WERI-Rb-1 (cell line): ENCODE measurements at regions not wholly inside any gene's neighbourhood (a gene's known extent, or its start where the extent isn't known, plus 50 kb on each side); places are given as distances from the start of the nearest gene placed in this dataset.

Source experiments
- DNase-seq: peaks from one replicate; pipeline ENCODE4 v3.0.0-alpha.2; 2020
- H3K27ac ChIP-seq: fragments of 250-450 bp; sonication (Bioruptor Pico); 2 replicates; pipeline ENCODE4 v1.5.1; 2020; ENCODE audit warnings: mild to moderate bottlenecking, moderate library complexity
- H3K27me3 ChIP-seq: fragments of 250-450 bp; sonication (Bioruptor Pico); 2 replicates; pipeline ENCODE4 v1.5.1; 2021; ENCODE audit warnings: mild to moderate bottlenecking, low read depth, moderate library complexity; ENCODE audit not compliant: insufficient read depth, severe bottlenecking
- H3K36me3 ChIP-seq: fragments of 250-450 bp; sonication (Bioruptor Pico); 2 replicates; pipeline ENCODE4 v1.5.1; 2020; ENCODE audit warnings: mild to moderate bottlenecking, moderate library complexity
- H3K4me3 ChIP-seq: 2 replicates; pipeline ENCODE4 v1.5.1; 2011; ENCODE audit warnings: low read depth, mild to moderate bottlenecking, control low read depth, low read length
- H3K9me3 ChIP-seq: fragments of 250-450 bp; sonication (Bioruptor Pico); 2 replicates; pipeline ENCODE4 v1.5.1; 2021; ENCODE audit warnings: mild to moderate bottlenecking, moderate library complexity; ENCODE audit not compliant: severe bottlenecking
- TF ChIP-seq, protein P1 (sequence below): IDR thresholded peaks from 2 replicates; pipeline ENCODE4 v1.5.1; 2011; ENCODE audit warnings: low read depth, mild to moderate bottlenecking, control low read depth, inconsistent platforms, low read length

DNA sequence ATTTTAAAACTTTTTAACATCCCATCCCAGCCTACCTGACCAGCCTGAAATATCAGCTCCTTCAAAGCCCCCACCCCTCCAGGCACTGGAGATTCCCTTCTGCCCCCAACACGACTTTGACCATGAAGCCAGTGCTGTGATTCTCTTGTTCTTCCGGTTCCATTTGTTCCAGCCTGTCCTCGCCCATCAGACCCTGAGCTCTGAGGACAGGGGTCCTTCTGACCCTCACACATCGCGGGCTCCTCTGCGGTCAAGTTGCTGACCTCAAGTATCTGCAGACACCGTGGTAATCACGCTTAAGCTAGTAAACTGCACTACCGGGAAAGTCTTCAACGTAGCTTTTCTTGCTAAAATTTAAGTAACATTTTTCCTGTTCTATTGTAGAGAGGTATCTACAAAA, 282.2 kb upstream of the SALL3 start:
- Histone ChIP-seq H3K4me3 (no peak overlapping the region), H3K9me3 (peaks cover 4% of the 10 kb centered on the region), H3K27ac (no peak overlapping the region), H3K27me3 (no peaks in the 10 kb centered on the region), H3K36me3 (no peaks in the 10 kb centered on the region)
- DNase-seq = no peak
- TF ChIP-seq, protein P1, sequence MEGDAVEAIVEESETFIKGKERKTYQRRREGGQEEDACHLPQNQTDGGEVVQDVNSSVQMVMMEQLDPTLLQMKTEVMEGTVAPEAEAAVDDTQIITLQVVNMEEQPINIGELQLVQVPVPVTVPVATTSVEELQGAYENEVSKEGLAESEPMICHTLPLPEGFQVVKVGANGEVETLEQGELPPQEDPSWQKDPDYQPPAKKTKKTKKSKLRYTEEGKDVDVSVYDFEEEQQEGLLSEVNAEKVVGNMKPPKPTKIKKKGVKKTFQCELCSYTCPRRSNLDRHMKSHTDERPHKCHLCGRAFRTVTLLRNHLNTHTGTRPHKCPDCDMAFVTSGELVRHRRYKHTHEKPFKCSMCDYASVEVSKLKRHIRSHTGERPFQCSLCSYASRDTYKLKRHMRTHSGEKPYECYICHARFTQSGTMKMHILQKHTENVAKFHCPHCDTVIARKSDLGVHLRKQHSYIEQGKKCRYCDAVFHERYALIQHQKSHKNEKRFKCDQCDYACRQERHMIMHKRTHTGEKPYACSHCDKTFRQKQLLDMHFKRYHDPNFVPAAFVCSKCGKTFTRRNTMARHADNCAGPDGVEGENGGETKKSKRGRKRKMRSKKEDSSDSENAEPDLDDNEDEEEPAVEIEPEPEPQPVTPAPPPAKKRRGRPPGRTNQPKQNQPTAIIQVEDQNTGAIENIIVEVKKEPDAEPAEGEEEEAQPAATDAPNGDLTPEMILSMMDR = no peak

- TF ChIP-seq, protein P1 = no peak
- Histone ChIP-seq H3K4me3 (no peak overlapping the region), H3K27me3 (no peaks in the 10 kb centered on the region), H3K27ac (no peak overlapping the region), H3K36me3 (no peaks in the 10 kb centered on the region), H3K9me3 (peaks cover 4% of the 10 kb centered on the region)
- no peak for DNase-seq
Measured at GRCh38 chr18:78698914-78699313, 280.7 kb upstream of the SALL3 start.

DNA sequence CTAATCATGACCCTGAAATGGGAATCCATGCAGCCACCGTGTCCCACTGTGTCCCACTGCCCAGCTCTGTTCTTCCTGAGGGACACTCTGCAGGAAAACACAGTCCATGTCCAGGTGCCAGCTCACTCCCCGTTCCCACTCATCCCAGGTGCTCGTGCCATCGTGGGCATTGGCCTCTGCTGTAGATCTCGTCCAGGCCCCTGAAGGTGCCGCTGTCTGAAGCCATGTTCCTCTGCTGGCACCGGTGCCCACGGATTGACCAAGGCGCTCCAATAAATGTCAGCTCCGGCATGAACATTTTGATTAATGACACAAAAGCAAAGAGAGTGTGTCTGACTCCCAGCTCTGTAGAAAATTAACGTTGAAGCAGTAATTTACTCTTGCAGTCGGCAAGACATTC, 280.1 kb upstream of the SALL3 start:
- H3K27ac ChIP-seq = no peak overlapping the region
- H3K27me3 ChIP-seq = no peaks in the 10 kb centered on the region
- H3K36me3 ChIP-seq = no peaks in the 10 kb centered on the region
- DNase-seq = no peak
- TF ChIP-seq, protein P1 = no peak
- peaks cover 4% of the 10 kb centered on the region for H3K9me3 ChIP-seq
- no peak overlapping the region for H3K4me3 ChIP-seq

DNA sequence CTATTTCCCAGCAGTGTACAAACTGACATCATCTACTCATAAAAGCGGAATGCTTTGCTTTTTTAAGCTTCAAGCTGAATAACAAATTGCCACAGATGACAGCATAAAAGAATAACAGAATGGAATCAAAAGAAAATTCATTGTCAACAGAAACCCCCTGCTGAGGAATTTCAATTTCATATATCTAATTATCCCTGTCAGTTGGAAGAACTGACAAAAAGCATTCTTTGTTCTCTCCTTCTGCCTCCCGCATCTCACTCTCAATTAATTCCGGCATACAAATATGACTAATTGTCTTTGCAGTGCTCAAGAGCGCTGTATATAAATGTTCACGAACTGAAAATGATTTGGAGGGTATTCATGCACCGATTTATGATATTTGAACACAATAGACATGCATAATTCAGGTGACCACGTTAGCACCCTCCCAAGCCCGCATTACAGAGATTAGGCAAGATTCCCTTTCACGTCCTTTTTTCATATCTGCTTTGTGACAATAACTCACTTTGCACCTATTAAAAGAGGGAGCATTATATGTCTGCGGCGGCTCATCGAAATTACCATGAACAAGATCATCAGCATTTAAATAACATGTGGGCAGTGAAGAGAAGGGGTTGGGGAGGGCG, 277.7 kb upstream of the SALL3 start:
- Histone ChIP-seq H3K36me3 (no peaks in the 10 kb centered on the region), H3K4me3 (no peak overlapping the region), H3K27ac (no peak overlapping the region), H3K9me3 (peaks cover 7% of the 10 kb centered on the region), H3K27me3 (no peaks in the 10 kb centered on the region)
- TF ChIP-seq, protein P1 = no peak
- DNase-seq = no peak

DNA sequence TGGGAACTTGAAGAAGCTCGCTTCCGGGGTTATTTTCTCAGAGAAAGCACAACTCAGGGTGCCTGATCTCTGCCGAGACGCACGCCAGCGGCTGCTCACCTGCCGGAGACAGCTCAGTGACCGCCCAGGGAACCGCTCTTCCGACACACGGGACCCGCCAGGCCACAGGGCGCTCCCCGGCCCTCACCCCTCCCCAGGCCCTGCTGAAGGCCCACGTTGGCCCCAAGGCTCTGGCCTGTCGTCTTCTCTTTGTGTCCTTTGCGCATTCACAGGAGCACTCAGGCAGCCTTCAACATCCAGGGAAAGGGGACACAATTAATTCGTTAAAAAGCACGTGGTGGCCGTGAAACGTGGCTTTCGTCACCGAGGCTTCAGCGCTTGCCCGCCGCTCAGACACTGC, 276.3 kb upstream of the SALL3 start:
- peaks cover 13% of the 10 kb centered on the region for H3K9me3 ChIP-seq
- no peaks in the 10 kb centered on the region for H3K36me3 ChIP-seq
- TF ChIP-seq, protein P1 = no peak
- no peak for DNase-seq
- no peak overlapping the region for H3K4me3 ChIP-seq
- no peaks in the 10 kb centered on the region for H3K27me3 ChIP-seq
- no peak overlapping the region for H3K27ac ChIP-seq

DNA sequence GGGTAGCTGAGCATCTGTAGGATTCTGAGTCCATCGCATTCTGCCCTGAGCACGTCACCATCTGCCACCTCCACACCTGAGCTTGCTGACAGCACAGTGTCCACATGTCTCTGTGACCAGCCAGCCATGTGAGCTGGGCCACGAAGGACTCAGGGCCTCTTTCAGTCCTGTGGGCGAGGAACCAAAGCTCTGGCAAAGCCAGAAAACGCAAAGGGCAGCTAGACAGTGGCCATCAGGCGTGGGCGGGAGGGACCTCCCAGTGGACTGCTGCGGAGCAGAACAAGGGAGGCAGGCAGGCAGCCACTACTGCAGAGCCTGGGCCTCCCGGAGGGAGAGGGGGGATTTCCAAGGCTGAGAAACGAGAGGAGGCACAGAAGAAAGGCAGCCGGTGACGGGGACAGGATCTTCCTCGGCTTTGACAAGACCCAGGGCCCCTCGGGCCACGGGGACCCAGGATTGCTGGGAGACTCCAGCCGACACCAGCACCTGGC, 274.6 kb upstream of the SALL3 start:
- no peak overlapping the region for H3K27ac ChIP-seq
- H3K27me3 ChIP-seq = no peaks in the 10 kb centered on the region
- peak; percentile 66 for DNase-seq
- TF ChIP-seq, protein P1 = no peak
- H3K36me3 ChIP-seq = no peaks in the 10 kb centered on the region
- H3K4me3 ChIP-seq = no peak overlapping the region
- peaks cover 24% of the 10 kb centered on the region for H3K9me3 ChIP-seq
